Common myeloid progenitor, CD34-positive (primary cell): ENCODE measurements at regions not wholly inside any gene's neighbourhood (a gene's known extent, or its start where the extent isn't known, plus 50 kb on each side); places are given as distances from the start of the nearest gene placed in this dataset.

Experiments used
- CTCF ChIA-PET: fragments of 350-600 bp; sonication (Branson Sonifier 250); formaldehyde crosslinking; loops from one replicate; lab custom pipeline; 2021; ENCODE audit warnings: antibody characterized with exemption; lab: Charles Lee
- POLR2A ChIA-PET: fragments of 350-600 bp; sonication (Branson Sonifier 250); formaldehyde crosslinking; loops from one replicate; lab custom pipeline; 2021; ENCODE audit warnings: antibody characterized with exemption; lab: Charles Lee
- DNase-seq, 3 donors: peaks; one replicate each; pipeline versions ENCODE4 v3.0.0 to v3.0.0-alpha.2; 2013
- H3K27ac ChIP-seq, 2 experiments: 1 replicate in 1 of 2; 2 replicates in 1 of 2; pipeline ENCODE4 v1.7.0; 2013; ENCODE audit warnings: inconsistent platforms in 2 of 2, low read length in 2 of 2, mild to moderate bottlenecking in 2 of 2, low read depth in 1 of 2, moderate library complexity in 1 of 2; ENCODE audit not compliant: severe bottlenecking in 2 of 2, insufficient read depth in 1 of 2, poor library complexity in 1 of 2
- H3K27me3 ChIP-seq, 5 experiments: replicated peaks in 2 of 5; 1 replicate in 3 of 5; 2 replicates in 2 of 5; pipeline versions ENCODE4 v1.6.1 to v1.7.0; 2013; ENCODE audit warnings: low read length in 4 of 5, mild to moderate bottlenecking in 2 of 5, moderate library complexity in 2 of 5, inconsistent platforms in 1 of 5; ENCODE audit not compliant: insufficient read depth in 5 of 5, control insufficient read depth in 4 of 5
- H3K36me3 ChIP-seq, 4 experiments: 1 replicate in 2 of 4; 2 replicates in 2 of 4; pipeline versions ENCODE4 v1.6.1 to v1.7.0; 2013; ENCODE audit warnings: low read length in 3 of 4, control low read depth in 1 of 4, mild to moderate bottlenecking in 1 of 4; ENCODE audit not compliant: control insufficient read depth in 4 of 4, insufficient read depth in 4 of 4
- H3K4me1 ChIP-seq, 4 experiments: 1 replicate in 3 of 4; 2 replicates in 1 of 4; pipeline versions ENCODE4 v1.6.1 to v1.7.1; 2013; ENCODE audit warnings: low read length in 3 of 4, mild to moderate bottlenecking in 3 of 4, control low read depth in 1 of 4, inconsistent platforms in 1 of 4, moderate library complexity in 1 of 4; ENCODE audit not compliant: control insufficient read depth in 4 of 4, insufficient read depth in 4 of 4; ENCODE audit errors: control extremely low read depth in 1 of 4
- H3K4me3 ChIP-seq, 7 experiments: 1 replicate in 4 of 7; 2 replicates in 3 of 7; pipeline versions ENCODE4 v1.5.1 to v1.7.0; 2013; ENCODE audit warnings: mild to moderate bottlenecking in 7 of 7, low read length in 6 of 7, moderate library complexity in 6 of 7, inconsistent platforms in 2 of 7, low read depth in 2 of 7, control low read depth in 1 of 7; ENCODE audit not compliant: insufficient read depth in 4 of 7, control insufficient read depth in 1 of 7; ENCODE audit errors: extremely low read depth in 1 of 7
- H3K9me3 ChIP-seq, 5 experiments: 1 replicate in 4 of 5; 2 replicates in 1 of 5; pipeline versions ENCODE4 v1.6.1 to v1.7.1; 2013; ENCODE audit warnings: low read length in 4 of 5, mild to moderate bottlenecking in 2 of 5, inconsistent platforms in 1 of 5, low read depth in 1 of 5, moderate library complexity in 1 of 5; ENCODE audit not compliant: control insufficient read depth in 4 of 5, insufficient read depth in 2 of 5; ENCODE audit errors: control extremely low read depth in 1 of 5
- WGBS: methylation state at CpG from one replicate; pipeline ENCODE4 v1.1.5; 2013; ENCODE audit not compliant: insufficient coverage; 5-methylcytosine and 5-hydroxymethylcytosine counted together

- Histone ChIP-seq H3K4me1 (no peaks in the 10 kb centered on the region), H3K4me3 (no peak overlapping the region), H3K9me3 (no peaks in the 10 kb centered on the region), H3K27me3 (peaks cover 0 to 16% (median 3%) of the 10 kb centered on the region in 5 experiments), H3K27ac (no peak overlapping the region), H3K36me3 (no peaks in the 10 kb centered on the region)
- ChIA-PET POLR2A (no interaction called here), CTCF (no interaction called here)
- WGBS: 83% methylated on average over 4 of the region's 4 CpGs
- no peak for DNase-seq
Observed at GRCh38 chr1:4590756-4591155, 63.7 kb upstream of the AJAP1 start.

DNA sequence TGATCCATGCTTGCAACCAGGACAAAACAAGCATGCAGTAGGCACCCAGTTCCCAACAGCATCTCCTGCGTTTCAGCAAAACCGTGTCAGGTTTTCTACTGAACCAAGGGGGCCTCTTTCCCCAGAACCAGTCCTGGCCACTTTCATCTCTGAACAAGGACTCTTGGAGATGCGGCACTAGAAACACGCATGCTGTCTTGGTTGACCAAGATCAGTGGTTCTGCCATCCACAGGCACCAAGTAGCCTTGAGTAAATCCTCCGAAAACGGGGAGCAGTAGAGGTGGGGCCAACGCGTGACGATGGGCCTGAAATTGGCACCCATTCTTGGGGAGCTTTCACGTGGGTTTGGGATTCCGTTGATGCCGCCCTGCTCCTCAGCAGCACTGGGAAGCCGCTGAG, 62.5 kb upstream of the AJAP1 start:
- 98% methylated on average over 13 of the region's 13 CpGs for WGBS
- Histone ChIP-seq H3K27me3 (peaks cover 0 to 5% (median 0%) of the 10 kb centered on the region in 5 experiments), H3K4me3 (no peak overlapping the region), H3K4me1 (no peaks in the 10 kb centered on the region), H3K27ac (no peak overlapping the region), H3K9me3 (no peaks in the 10 kb centered on the region), H3K36me3 (no peaks in the 10 kb centered on the region)
- no peak for DNase-seq
- ChIA-PET POLR2A (interaction anchor here (0.6 kb wide), 1 partner anchor 44 kb away, joined by 5 read pairs; no protein-coding TSS in a partner anchor), CTCF (no interaction called here)

- Histone ChIP-seq H3K27ac (no peak overlapping the region), H3K4me3 (no peak overlapping the region), H3K27me3 (no peaks in the 10 kb centered on the region), H3K9me3 (no peaks in the 10 kb centered on the region), H3K4me1 (no peaks in the 10 kb centered on the region), H3K36me3 (no peaks in the 10 kb centered on the region)
- CTCF ChIA-PET: no interaction called here
- DNase-seq: no peak
- POLR2A ChIA-PET: no interaction called here
- 94% methylated on average over 7 of the region's 7 CpGs for whole genome bisulfite sequencing
Observed at GRCh38 chr1:4593106-4593505, 61.3 kb upstream of the AJAP1 start.

DNA sequence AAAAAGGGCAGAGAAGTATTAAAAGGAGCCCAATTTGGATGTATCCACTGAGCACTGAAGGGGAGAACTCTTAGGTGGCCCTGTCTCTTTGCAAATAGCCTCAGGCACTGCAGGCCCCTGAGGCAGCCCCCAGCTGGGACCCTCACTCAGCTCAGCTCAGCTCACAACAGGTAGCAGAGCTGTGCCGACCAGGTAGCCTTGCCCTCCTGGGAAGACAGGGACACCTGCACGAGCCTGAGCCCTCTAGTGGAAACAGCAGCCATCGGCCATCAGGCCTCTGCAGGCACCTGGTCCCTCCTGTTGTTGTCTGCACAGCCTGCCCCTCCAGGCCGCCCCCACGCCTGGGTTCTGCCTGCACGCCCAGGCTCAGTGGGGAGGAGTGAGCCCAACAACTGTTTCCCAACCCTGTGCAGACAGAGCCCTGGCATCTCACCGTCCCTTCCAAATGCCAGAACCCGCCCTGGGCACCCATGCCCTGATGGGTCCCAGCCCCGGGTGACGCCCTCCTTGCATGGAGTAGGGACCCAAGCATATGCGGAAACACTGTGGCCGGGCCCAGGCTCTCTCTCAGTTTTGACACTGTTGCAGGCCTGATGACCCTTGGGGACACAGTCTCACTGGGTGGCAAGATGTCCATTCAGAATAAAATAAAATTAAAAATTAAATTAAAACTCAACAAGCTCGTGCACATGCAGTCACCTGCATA, 60.0 kb upstream of the AJAP1 start:
- no peaks in the 10 kb centered on the region for H3K9me3 ChIP-seq
- no peak overlapping the region for H3K4me3 ChIP-seq
- 95% methylated on average over 11 of the region's 13 CpGs for WGBS
- no peak overlapping the region for H3K27ac ChIP-seq
- ChIA-PET CTCF (no interaction called here), POLR2A (no interaction called here)
- peaks cover 0 to 5% (median 0%) of the 10 kb centered on the region in 5 experiments for H3K27me3 ChIP-seq
- no peak for DNase-seq
- H3K36me3 ChIP-seq: no peaks in the 10 kb centered on the region
- H3K4me1 ChIP-seq: no peaks in the 10 kb centered on the region

DNA sequence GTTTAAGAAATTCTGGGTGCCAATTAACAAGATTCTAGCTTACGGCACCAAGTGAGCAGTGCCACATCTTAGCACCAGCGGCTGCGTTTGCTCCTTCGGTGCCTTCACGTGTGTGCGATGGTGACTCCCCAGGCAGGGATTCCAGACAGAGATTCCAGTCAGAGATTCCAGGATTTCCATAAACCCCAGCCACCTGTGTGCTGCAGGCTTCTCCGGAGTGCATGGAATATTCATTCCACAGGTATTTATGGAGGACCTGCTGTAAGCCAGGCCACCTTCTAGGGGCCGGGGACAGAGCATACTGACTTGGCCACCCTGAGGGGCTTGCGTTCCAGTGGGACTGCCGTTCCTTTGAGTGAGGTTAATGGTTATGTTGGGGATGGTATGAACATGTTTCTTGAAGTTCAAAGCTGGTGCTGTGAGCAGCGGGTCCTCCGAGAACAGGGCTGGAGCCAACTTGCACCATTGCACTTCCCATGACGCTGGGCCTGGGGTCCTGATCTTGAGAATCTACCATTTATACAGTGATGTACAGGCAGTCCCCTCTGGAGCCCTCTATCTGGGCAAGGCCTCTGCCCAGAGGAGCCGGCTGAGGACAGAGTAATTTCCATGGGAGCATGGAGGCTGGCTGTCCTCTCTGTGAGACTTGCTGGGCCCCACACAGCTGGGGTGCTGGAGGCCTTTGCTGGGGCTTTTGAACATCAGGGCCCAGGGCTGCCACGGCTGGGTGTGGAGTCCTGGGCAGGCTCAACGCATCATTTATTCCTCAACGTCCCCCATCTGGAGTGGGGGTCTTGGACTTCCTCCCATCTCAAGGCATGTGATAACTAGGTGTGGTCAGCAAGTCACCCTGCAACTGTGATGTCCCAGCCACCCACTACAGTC, 58.8 kb upstream of the AJAP1 start:
- Histone ChIP-seq H3K36me3 (no peaks in the 10 kb centered on the region), H3K27ac (no peak overlapping the region), H3K9me3 (no peaks in the 10 kb centered on the region), H3K4me1 (no peaks in the 10 kb centered on the region), H3K4me3 (no peak overlapping the region), H3K27me3 (peaks cover 0 to 8% (median 0%) of the 10 kb centered on the region in 5 experiments)
- WGBS: 98% methylated on average over 14 of the region's 17 CpGs
- CTCF ChIA-PET: interaction anchor here (1.8 kb wide), 1 partner anchor 12 kb away, joined by 8 read pairs; no protein-coding TSS in a partner anchor
- POLR2A ChIA-PET: no interaction called here
- DNase-seq: no peak

- CTCF ChIA-PET: interaction anchor here (1.8 kb wide), 1 partner anchor 13 kb away, joined by 8 read pairs; no protein-coding TSS in a partner anchor
- WGBS: 100% methylated on average over 6 of the region's 8 CpGs
- Histone ChIP-seq H3K9me3 (no peaks in the 10 kb centered on the region), H3K4me1 (no peaks in the 10 kb centered on the region), H3K4me3 (no peak overlapping the region), H3K27me3 (peaks cover 0 to 8% (median 0%) of the 10 kb centered on the region in 5 experiments), H3K27ac (no peak overlapping the region), H3K36me3 (no peaks in the 10 kb centered on the region)
- no peak for DNase-seq
- POLR2A ChIA-PET: no interaction called here
Observed at GRCh38 chr1:4596486-4596885, 57.9 kb upstream of the AJAP1 start.

DNA sequence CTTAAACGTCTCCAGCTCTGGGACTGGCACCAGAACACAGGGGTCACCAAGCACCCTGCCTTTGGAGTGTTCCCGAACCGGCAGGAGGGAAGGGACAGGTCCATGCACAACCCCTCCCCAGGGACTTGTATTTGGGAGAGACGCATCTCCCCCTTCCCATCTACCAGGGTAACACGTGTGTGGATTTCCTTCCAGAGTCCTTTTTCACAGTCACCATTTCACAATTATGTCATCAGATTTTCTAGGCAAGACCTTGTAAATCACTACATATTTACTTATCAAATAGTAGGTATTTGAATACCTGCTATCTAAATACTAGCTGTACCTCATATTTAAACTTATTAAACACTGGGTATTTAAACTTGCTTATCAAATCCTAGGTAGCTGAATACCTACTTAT, 57.4 kb upstream of the AJAP1 start:
- CTCF ChIA-PET: interaction anchor here (1.8 kb wide), 1 partner anchor 13 kb away, joined by 8 read pairs; no protein-coding TSS in a partner anchor
- Histone ChIP-seq H3K4me1 (peaks cover 0 to 3% (median under 1%) of the 10 kb centered on the region in 4 experiments), H3K4me3 (no peak overlapping the region), H3K36me3 (no peaks in the 10 kb centered on the region), H3K9me3 (no peaks in the 10 kb centered on the region), H3K27me3 (peaks cover 0 to 8% (median 0%) of the 10 kb centered on the region in 5 experiments), H3K27ac (no peak overlapping the region)
- WGBS: 100% methylated on average over 4 of the region's 5 CpGs
- POLR2A ChIA-PET: no interaction called here
- no peak for DNase-seq
